Pancreas (tissue), 10 donors: ENCODE measurements at regions not wholly inside any gene's neighbourhood (a gene's known extent, or its start where the extent isn't known, plus 50 kb on each side); places are given as distances from the start of the nearest gene placed in this dataset.
"Not testable (repeated sequence)": the region's sequence is repeated elsewhere in the genome, so short reads cannot be mapped to it uniquely, and the experiment has no call there.

Experiments used
- ATAC-seq, 4 donors: fragments of 200-7000 bp; cut with Tn5 transposase; one replicate each; pipeline versions ENCODE4 v1.8.0 to v1.9.1; 2020; ENCODE audit warnings: mild to moderate bottlenecking in 4 of 4, moderate library complexity in 4 of 4
- DNase-seq, 6 donors: peaks; one replicate each; pipeline ENCODE4 v3.0.0-alpha.2; 2020
- FAIRE-seq: peaks from 2 replicates; lab custom pipeline; 2012; peaks lifted over from hg19 to GRCh38; lab: Jason Lieb, UNC
- H3K27ac ChIP-seq, 4 donors: fragments of 200-600 bp; sonication (generic); 1 replicate in 3 of 4; 2 replicates in 1 of 4; pipeline versions ENCODE4 v1.5.0 to v1.8.0; 2020
- H3K27me3 ChIP-seq, 4 donors: fragments of 200-600 bp; one replicate each; pipeline ENCODE4 v1.8.0; 2021
- H3K36me3 ChIP-seq, 3 donors: fragments of 200-600 bp; sonication (generic) in 1 of 3; one replicate each; pipeline versions ENCODE4 v1.5.0 to v1.8.0; 2020 to 2021
- H3K4me1 ChIP-seq, 3 donors: fragments of 200-600 bp; one replicate each; pipeline ENCODE4 v1.8.0; 2021
- H3K4me3 ChIP-seq, 4 donors: fragments of 200-600 bp; sonication (generic) in 2 of 4; one replicate each; pipeline versions ENCODE4 v1.5.0 to v1.8.0; 2020 to 2021
- H3K9me3 ChIP-seq, 4 donors: fragments of 200-600 bp; one replicate each; pipeline ENCODE4 v1.8.0; 2021
- WGBS, 2 donors: extraction: QIAGEN DNeasy Blood & Tissue Kit; methylation state at CpG; one replicate each; pipeline ENCODE4 v1.1.7; 2013; 5-methylcytosine and 5-hydroxymethylcytosine counted together
- intact Hi-C, 3 donors: fragments of 100-400 bp; cut with DNase I; formaldehyde crosslinking; loops; one replicate each; pipeline versions ENCODE4 v1.11.1 to v1.14.2; 2022
- TF ChIP-seq, protein P1 (sequence below), 4 donors: fragments of 200-600 bp; sonication (generic) in 3 of 4; IDR thresholded peaks; one replicate each; pipeline versions ENCODE4 v1.5.0 to v1.8.0; 2021; ENCODE audit warnings: antibody characterized with exemption in 4 of 4
- donor health status: healthy with polysubstance abuse.
- donor health status: DM: no; HTN: no; CAD: no; lungs with moderate emphysema.
- donor health status: DM: no; HTN: no; CAD: no.
- donor health status: control.
- donor health status: control.
- donor health status: Bipolar disorder and iron deficiency.
- donor health status: DM: yes; HTN: yes; CAD: no.
- donor health status: DM: no; HTN: no; CAD: no.
- donor health status: DM: no; HTN: no; CAD: no.
- donor health status: DM: yes; HTN: yes; CAD: no.

DNA sequence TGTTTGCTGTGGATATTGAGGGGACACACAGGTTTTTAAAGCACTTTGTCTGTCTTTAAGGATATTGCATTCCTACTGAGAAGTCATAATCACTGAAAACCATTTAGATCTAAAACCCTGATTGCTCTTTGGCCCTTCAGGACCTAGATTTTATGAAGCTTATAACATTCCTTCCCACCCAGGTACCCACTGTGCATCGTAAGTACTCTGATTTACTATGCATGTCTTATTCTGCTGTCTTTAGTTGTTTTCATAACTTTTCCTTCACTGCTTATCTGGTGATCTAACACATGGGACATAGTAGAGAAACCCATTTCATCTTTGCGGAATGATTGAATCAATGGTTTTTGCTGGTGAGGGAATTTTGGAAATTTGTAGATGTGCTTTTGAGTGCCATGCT, 247.0 kb upstream of the RARB start:
- TF ChIP-seq, protein P1, sequence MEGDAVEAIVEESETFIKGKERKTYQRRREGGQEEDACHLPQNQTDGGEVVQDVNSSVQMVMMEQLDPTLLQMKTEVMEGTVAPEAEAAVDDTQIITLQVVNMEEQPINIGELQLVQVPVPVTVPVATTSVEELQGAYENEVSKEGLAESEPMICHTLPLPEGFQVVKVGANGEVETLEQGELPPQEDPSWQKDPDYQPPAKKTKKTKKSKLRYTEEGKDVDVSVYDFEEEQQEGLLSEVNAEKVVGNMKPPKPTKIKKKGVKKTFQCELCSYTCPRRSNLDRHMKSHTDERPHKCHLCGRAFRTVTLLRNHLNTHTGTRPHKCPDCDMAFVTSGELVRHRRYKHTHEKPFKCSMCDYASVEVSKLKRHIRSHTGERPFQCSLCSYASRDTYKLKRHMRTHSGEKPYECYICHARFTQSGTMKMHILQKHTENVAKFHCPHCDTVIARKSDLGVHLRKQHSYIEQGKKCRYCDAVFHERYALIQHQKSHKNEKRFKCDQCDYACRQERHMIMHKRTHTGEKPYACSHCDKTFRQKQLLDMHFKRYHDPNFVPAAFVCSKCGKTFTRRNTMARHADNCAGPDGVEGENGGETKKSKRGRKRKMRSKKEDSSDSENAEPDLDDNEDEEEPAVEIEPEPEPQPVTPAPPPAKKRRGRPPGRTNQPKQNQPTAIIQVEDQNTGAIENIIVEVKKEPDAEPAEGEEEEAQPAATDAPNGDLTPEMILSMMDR (IDR thresholded peaks at IDR 0.05) = no peak
- Histone ChIP-seq H3K9me3 (no peaks in the 10 kb centered on the region), H3K27ac (no peak overlapping the region), H3K4me1 (no peaks in the 10 kb centered on the region), H3K27me3 (no peaks in the 10 kb centered on the region), H3K36me3 (no peaks in the 10 kb centered on the region), H3K4me3 (no peak overlapping the region)
- DNase-seq (no peak), ATAC-seq (no peak), FAIRE-seq (no peak)
- intact Hi-C loops = no loop called here
- 84 to 91% methylated on average over 2 of the region's 2 CpGs for WGBS, 2 donors

DNA sequence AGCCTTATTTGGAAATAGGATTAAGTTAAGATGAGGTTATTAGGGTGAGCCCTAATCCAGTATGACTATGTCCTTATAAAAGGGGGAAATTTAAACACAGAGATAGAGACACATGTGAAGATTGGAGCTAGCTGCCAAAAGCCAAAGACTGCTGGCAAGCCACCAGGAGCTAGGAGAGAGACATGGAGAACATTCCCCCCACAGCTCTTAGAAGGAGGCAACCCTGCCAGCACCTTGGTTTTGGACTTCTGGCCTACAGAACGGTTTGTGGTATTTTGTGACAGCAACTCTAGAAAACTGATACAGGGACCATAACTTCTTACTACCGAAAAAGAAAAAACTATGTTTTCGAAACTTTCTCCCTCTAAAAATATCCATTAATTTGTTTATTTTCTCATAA, 245.3 kb upstream of the RARB start:
- Histone ChIP-seq H3K27me3 (no peaks in the 10 kb centered on the region), H3K27ac (no peak overlapping the region), H3K36me3 (no peaks in the 10 kb centered on the region), H3K4me3 (no peak overlapping the region), H3K9me3 (no peaks in the 10 kb centered on the region), H3K4me1 (no peaks in the 10 kb centered on the region)
- FAIRE-seq = no peak
- no peak for DNase-seq
- TF ChIP-seq, protein P1 (IDR thresholded peaks at IDR 0.05) = no peak
- intact Hi-C loops = no loop called here
- no peak for ATAC-seq
- 71 to 72% methylated on average over 3 of the region's 3 CpGs for WGBS, 2 donors

DNA sequence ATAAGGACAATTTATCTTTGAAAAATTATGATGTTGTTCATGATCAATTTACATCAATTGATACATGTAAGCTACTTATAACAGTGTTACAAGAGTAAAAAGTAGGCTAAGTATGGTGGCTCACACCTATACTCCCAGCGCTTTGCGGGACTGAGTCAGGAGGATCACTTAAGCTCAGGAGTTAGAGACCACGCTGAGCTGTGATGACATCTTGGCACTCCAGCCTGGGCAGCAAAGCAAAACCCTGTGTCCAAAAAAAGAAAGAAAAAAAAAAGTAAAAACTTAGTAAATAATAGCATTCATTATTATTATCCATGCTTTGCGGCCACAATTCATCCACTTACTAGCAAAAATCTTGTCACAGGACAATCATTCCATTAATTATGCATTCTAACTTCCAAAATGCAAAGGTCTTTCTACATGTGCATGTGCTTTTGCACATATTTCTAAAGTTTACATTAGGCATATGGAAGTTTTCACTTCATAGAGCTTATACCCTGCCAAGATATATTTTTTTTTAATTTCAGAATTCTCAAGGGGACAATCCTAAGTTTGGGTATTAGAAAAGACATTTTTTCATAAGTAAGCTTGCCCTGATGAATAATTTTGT, 243.3 kb upstream of the RARB start:
- no peaks in the 10 kb centered on the region for H3K4me1 ChIP-seq
- no peak for ATAC-seq
- H3K36me3 ChIP-seq = no peaks in the 10 kb centered on the region
- TF ChIP-seq, protein P1 (IDR thresholded peaks at IDR 0.05) = no peak
- H3K27ac ChIP-seq = no peak overlapping the region
- no peaks in the 10 kb centered on the region for H3K9me3 ChIP-seq
- no peak for FAIRE-seq
- DNase-seq = no peak
- no peaks in the 10 kb centered on the region for H3K27me3 ChIP-seq
- 76 to 88% methylated on average over 4 of the region's 4 CpGs for WGBS, 2 donors
- no peak overlapping the region for H3K4me3 ChIP-seq
- intact Hi-C loops = no loop called here

DNA sequence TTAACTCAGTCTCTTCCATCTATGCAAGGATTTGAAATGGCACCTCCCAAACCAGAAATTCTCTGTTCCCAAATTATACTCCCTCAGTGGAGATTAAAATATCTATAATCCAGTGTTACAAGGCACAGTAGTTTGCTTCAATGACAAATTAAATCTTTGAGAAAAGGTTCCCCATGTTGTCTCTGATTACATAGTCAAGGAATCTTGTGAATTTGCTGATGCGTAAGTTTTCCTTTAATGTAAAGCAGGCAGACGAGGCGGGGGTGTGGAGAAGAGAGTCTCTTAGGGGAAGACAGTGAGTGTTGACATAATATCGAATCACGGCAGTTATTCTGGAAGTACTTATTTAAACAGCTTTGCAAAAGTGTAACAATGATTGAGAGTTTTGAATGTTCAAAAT, 236.4 kb upstream of the RARB start:
- H3K4me1 ChIP-seq = no peaks in the 10 kb centered on the region
- WGBS, 2 donors = 62 to 71% methylated on average over 5 of the region's 5 CpGs
- no peak overlapping the region for H3K4me3 ChIP-seq
- no peaks in the 10 kb centered on the region for H3K36me3 ChIP-seq
- H3K27me3 ChIP-seq = no peaks in the 10 kb centered on the region
- intact Hi-C loops = no loop called here
- ATAC-seq (no peak), DNase-seq (no peak), FAIRE-seq (no peak)
- TF ChIP-seq, protein P1 (IDR thresholded peaks at IDR 0.05) = no peak
- no peak overlapping the region for H3K27ac ChIP-seq
- no peaks in the 10 kb centered on the region for H3K9me3 ChIP-seq

DNA sequence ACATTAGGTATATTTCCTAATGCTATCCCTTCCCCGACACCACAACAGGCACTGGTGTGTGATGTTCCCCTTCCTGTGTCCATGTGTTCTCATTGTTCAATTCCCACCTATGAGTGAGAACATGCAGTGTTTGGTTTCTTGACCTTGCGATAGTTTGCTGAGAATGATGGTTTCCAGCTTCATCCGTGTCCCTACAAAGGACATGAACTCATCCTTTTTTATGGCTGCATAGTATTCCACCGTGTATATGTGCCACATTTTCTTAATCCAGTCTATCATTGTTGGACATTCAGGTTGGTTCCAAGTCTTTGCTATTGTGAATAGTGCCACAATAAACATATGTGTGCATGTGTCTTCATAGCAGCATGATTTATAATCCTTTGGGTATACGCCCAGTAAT, 228.5 kb upstream of the RARB start:
- H3K36me3 ChIP-seq, H3K4me1 ChIP-seq, H3K9me3 ChIP-seq, ATAC-seq, H3K4me3 ChIP-seq, FAIRE-seq, intact Hi-C loops, H3K27me3 ChIP-seq, H3K27ac ChIP-seq, DNase-seq: not testable (repeated sequence)
- 66 to 68% methylated on average over 5 of the region's 5 CpGs for WGBS, 2 donors
